ENCODE measurements at regions not wholly inside any gene's neighbourhood (a gene's known extent, or its start where the extent isn't known, plus 50 kb on each side); places are given as distances from the start of the nearest gene placed in this dataset.

GRCh38 chr4:86448871-86449270 is 89.0 kb upstream of the MAPK10 start:
- H3K27me3 ChIP-seq: no peaks in the 10 kb centered on the region
- TF ChIP-seq CTCF (IDR thresholded peaks at IDR 0.05; ENCODE audit: low read depth, low read length): no peak
- no peaks in the 10 kb centered on the region for H3K9me3 ChIP-seq (ENCODE audit: low read depth)
- H3K36me3 ChIP-seq: no peaks in the 10 kb centered on the region
- H3K4me1 ChIP-seq (ENCODE audit: low read depth): no peaks in the 10 kb centered on the region
- H3K4me3 ChIP-seq: no peak overlapping the region
- no peak overlapping the region for H3K27ac ChIP-seq
- no peak for DNase-seq (ENCODE audit: low read depth in 1 of 2, low spot score in 1 of 2)

- no peak overlapping the region for H3K27ac ChIP-seq
- no peaks in the 10 kb centered on the region for H3K36me3 ChIP-seq
- no peaks in the 10 kb centered on the region for H3K9me3 ChIP-seq (ENCODE audit: low read depth)
- TF ChIP-seq CTCF (IDR thresholded peaks at IDR 0.05; ENCODE audit: low read depth, low read length): no peak
- no peak for DNase-seq (ENCODE audit: low read depth in 1 of 2, low spot score in 1 of 2)
- H3K4me1 ChIP-seq (ENCODE audit: low read depth): no peaks in the 10 kb centered on the region
- H3K27me3 ChIP-seq: no peaks in the 10 kb centered on the region
- no peak overlapping the region for H3K4me3 ChIP-seq
These were observed 90.1 kb upstream of the MAPK10 start for GRCh38 chr4:86449746-86450588.

- Histone ChIP-seq H3K27me3 (no peaks in the 10 kb centered on the region), H3K4me3 (no peak overlapping the region), H3K4me1 (ENCODE audit: low read depth) (no peaks in the 10 kb centered on the region), H3K9me3 (ENCODE audit: low read depth) (no peaks in the 10 kb centered on the region), H3K27ac (no peak overlapping the region), H3K36me3 (no peaks in the 10 kb centered on the region)
- DNase-seq (ENCODE audit: low read depth in 1 of 2, low spot score in 1 of 2): no peak
- no peak for TF ChIP-seq CTCF (IDR thresholded peaks at IDR 0.05; ENCODE audit: low read depth, low read length)
These were observed 91.0 kb upstream of the MAPK10 start for GRCh38 chr4:86450861-86451260.

GRCh38 chr4:86451560-86452330 is 91.9 kb upstream of the MAPK10 start:
- no peaks in the 10 kb centered on the region for H3K36me3 ChIP-seq
- no peaks in the 10 kb centered on the region for H3K9me3 ChIP-seq (ENCODE audit: low read depth)
- peak in 1 of 2 donors; percentile 41 for DNase-seq (ENCODE audit: low read depth in 1 of 2, low spot score in 1 of 2)
- H3K27me3 ChIP-seq: no peaks in the 10 kb centered on the region
- no peak overlapping the region for H3K27ac ChIP-seq
- H3K4me3 ChIP-seq: no peak overlapping the region
- no peak for TF ChIP-seq CTCF (IDR thresholded peaks at IDR 0.05; ENCODE audit: low read depth, low read length)
- no peaks in the 10 kb centered on the region for H3K4me1 ChIP-seq (ENCODE audit: low read depth)

GRCh38 chr4:86452422-86452891 is 92.6 kb upstream of the MAPK10 start:
- H3K36me3 ChIP-seq: no peaks in the 10 kb centered on the region
- peak in 1 of 2 donors; percentile 72 for DNase-seq (ENCODE audit: low read depth in 1 of 2, low spot score in 1 of 2)
- no peak for TF ChIP-seq CTCF (IDR thresholded peaks at IDR 0.05; ENCODE audit: low read depth, low read length)
- H3K9me3 ChIP-seq (ENCODE audit: low read depth): no peaks in the 10 kb centered on the region
- no peaks in the 10 kb centered on the region for H3K27me3 ChIP-seq
- H3K4me1 ChIP-seq (ENCODE audit: low read depth): no peaks in the 10 kb centered on the region
- no peak overlapping the region for H3K27ac ChIP-seq
- H3K4me3 ChIP-seq: no peak overlapping the region

Data from cardiac muscle cell (in vitro differentiated cells and primary cell).